PC-3 (cell line): ENCODE measurements at regions not wholly inside any gene's neighbourhood (a gene's known extent, or its start where the extent isn't known, plus 50 kb on each side); places are given as distances from the start of the nearest gene placed in this dataset.

Experiments used
- ATAC-seq: fragments of 200-7000 bp; cut with Tn5 transposase; 2 replicates; pipeline ENCODE4 v1.9.1; 2020; ENCODE audit warnings: mild to moderate bottlenecking, moderate library complexity
- BruUV-seq: library from RNA; stranded (reverse); fragments of 400-500 nt; replicated peaks from 2 replicates; lab custom pipeline; 2021; lab: Mats Ljungman, UMichigan
- CTCF ChIA-PET: fragments of 300-600 bp; sonication (Branson Sonifier 250); formaldehyde crosslinking; loops from one replicate; lab custom pipeline; 2022; ENCODE audit warnings: antibody characterized with exemption; lab: Charles Lee
- POLR2A ChIA-PET: fragments of 300-600 bp; sonication (Branson Sonifier 250); formaldehyde crosslinking; loops from one replicate; lab custom pipeline; 2022; ENCODE audit warnings: antibody characterized with exemption; ENCODE audit not compliant: unreplicated experiment; lab: Charles Lee
- DNase-seq: peaks from one replicate; pipeline ENCODE4 v3.0.0-alpha.2; 2015
- H2AFZ ChIP-seq: fragments of 300-600 bp; sonication (generic); 2 replicates; pipeline ENCODE4 v1.6.0; 2016; ENCODE audit warnings: antibody characterized with exemption, low read length
- H3F3A ChIP-seq: fragments of 300-600 bp; sonication (generic); one replicate; pipeline ENCODE4 v1.6.0; 2017; ENCODE audit warnings: antibody characterized with exemption, low read length, control low read depth, mild to moderate bottlenecking; ENCODE audit not compliant: unreplicated experiment
- H3K27ac ChIP-seq: fragments of 300-600 bp; sonication (generic); 2 replicates; pipeline ENCODE4 v1.5.1; 2016; ENCODE audit warnings: mild to moderate bottlenecking, low read length
- H3K27me3 ChIP-seq: fragments of 300-600 bp; sonication (generic); 2 replicates; pipeline ENCODE4 v1.6.1; 2016; ENCODE audit warnings: low read length, mixed read lengths
- H3K36me3 ChIP-seq: fragments of 300-600 bp; sonication (generic); 2 replicates; pipeline ENCODE4 v1.6.1; 2016; ENCODE audit warnings: low read depth, mixed run types, low read length, mixed read lengths
- H3K4me1 ChIP-seq: fragments of 300-600 bp; sonication (generic); 2 replicates; pipeline ENCODE4 v1.5.1; 2016; ENCODE audit warnings: low read length; ENCODE audit not compliant: insufficient read depth
- H3K4me2 ChIP-seq: fragments of 300-600 bp; sonication (generic); 2 replicates; pipeline ENCODE4 v1.6.0; 2016; ENCODE audit warnings: low read length
- H3K4me3 ChIP-seq: fragments of 300-600 bp; sonication (generic); 2 replicates; pipeline ENCODE4 v1.5.1; 2016; ENCODE audit warnings: mild to moderate bottlenecking, low read length, mixed read lengths
- H3K79me2 ChIP-seq: fragments of 300-600 bp; sonication (generic); 2 replicates; pipeline ENCODE4 v1.6.1; 2017; ENCODE audit warnings: low read length, mixed read lengths
- H3K9ac ChIP-seq: fragments of 300-600 bp; sonication (generic); 2 replicates; pipeline ENCODE4 v1.6.0; 2016; ENCODE audit warnings: mild to moderate bottlenecking, low read length
- H3K9me2 ChIP-seq: fragments of 300-600 bp; sonication (generic); replicated peaks from 2 replicates; pipeline ENCODE4 v1.6.1; 2016; ENCODE audit warnings: mixed run types, low read length, mixed read lengths
- H3K9me3 ChIP-seq: fragments of 300-600 bp; sonication (generic); 2 replicates; pipeline ENCODE4 v1.6.1; 2016; ENCODE audit warnings: low read length, mixed read lengths
- H4K20me1 ChIP-seq: fragments of 300-600 bp; sonication (generic); 2 replicates; pipeline ENCODE4 v1.6.1; 2016; ENCODE audit warnings: low read length, mixed read lengths
- EZH2 ChIP-seq: fragments of 300-600 bp; sonication (generic); IDR thresholded peaks from one replicate; pipeline ENCODE4 v1.6.1; 2017; ENCODE audit warnings: antibody characterized with exemption, mild to moderate bottlenecking, low read length; ENCODE audit not compliant: unreplicated experiment
- EZH2phosphoT487 ChIP-seq: fragments of 300-600 bp; sonication (generic); IDR thresholded peaks from 2 replicates; pipeline ENCODE4 v1.6.1; 2018; ENCODE audit warnings: mild to moderate bottlenecking, antibody characterized with exemption, low read length, borderline replicate concordance
- intact Hi-C: fragments of 100-400 bp; cut with micrococcal nuclease; formaldehyde crosslinking; loops from 2 replicates; pipeline ENCODE4 v1.9.0; 2023
- TF ChIP-seq, protein P1 (sequence below): fragments of 300-600 bp; sonication (generic); conservative IDR thresholded peaks from 2 replicates; pipeline ENCODE4 v1.5.1; 2017; ENCODE audit warnings: antibody characterized with exemption, low read depth, mild to moderate bottlenecking, low read length

- peaks cover 32% of the 10 kb centered on the region for H3K4me1 ChIP-seq
- ATAC-seq (no peak), DNase-seq (no peak)
- H4K20me1 ChIP-seq = no peaks in the 10 kb centered on the region
- H3K79me2 ChIP-seq = no peaks in the 10 kb centered on the region
- no TSS peak for BruUV-seq
- no peak overlapping the region for H2AFZ ChIP-seq
- intact Hi-C loops = no loop called here
- no peak overlapping the region for H3K27ac ChIP-seq
- H3K9ac ChIP-seq = no peak overlapping the region
- H3F3A ChIP-seq = no peaks in the 10 kb centered on the region
- H3K9me3 ChIP-seq = no peaks in the 10 kb centered on the region
- CTCF ChIA-PET = no interaction called here
- TF ChIP-seq EZH2phosphoT487 = no peak
- TF ChIP-seq, protein P1, sequence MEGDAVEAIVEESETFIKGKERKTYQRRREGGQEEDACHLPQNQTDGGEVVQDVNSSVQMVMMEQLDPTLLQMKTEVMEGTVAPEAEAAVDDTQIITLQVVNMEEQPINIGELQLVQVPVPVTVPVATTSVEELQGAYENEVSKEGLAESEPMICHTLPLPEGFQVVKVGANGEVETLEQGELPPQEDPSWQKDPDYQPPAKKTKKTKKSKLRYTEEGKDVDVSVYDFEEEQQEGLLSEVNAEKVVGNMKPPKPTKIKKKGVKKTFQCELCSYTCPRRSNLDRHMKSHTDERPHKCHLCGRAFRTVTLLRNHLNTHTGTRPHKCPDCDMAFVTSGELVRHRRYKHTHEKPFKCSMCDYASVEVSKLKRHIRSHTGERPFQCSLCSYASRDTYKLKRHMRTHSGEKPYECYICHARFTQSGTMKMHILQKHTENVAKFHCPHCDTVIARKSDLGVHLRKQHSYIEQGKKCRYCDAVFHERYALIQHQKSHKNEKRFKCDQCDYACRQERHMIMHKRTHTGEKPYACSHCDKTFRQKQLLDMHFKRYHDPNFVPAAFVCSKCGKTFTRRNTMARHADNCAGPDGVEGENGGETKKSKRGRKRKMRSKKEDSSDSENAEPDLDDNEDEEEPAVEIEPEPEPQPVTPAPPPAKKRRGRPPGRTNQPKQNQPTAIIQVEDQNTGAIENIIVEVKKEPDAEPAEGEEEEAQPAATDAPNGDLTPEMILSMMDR = no peak
- no peak for TF ChIP-seq EZH2
- H3K9me2 ChIP-seq = no peaks in the 10 kb centered on the region
- POLR2A ChIA-PET = interaction anchor here (0.7 kb wide), 1 partner anchor 117 kb away, joined by 4 read pairs; no protein-coding TSS in a partner anchor
- no peaks in the 10 kb centered on the region for H3K36me3 ChIP-seq
- no peak overlapping the region for H3K4me2 ChIP-seq
- no peak overlapping the region for H3K4me3 ChIP-seq
- no peaks in the 10 kb centered on the region for H3K27me3 ChIP-seq
Observed at GRCh38 chr20:19860737-19861136, 102.7 kb downstream of the RIN2 start.

DNA sequence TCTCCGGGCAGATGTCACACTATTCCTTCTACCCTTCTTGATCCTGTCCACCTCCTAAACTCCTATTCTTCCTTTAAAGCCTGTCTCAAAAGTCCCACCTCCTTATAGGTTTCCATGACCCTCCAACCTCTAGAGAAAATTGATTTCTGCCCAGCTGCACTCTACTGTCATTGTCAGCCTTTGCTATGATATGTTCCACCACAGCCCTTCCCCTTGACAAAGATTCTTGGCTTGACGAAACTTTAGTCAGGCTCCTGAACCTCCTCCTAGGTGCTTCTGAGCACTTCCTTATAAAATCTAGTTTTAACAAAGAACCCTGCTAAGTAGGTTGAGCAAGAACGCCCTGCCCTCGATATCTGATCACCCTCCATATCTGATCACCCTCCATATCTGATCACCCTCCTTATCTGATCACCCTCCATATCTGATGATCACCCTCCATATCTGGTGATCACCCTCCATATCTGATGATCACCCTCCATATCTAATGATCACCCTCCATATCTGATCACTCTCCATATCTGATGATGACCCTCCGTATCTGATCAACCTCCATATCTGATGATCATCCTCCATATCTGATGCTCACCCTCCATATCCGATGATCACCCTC lies 103.2 kb downstream of the RIN2 start:
- Histone ChIP-seq H3K27me3 (no peaks in the 10 kb centered on the region), H3K4me2 (no peak overlapping the region), H2AFZ (no peak overlapping the region), H3K79me2 (no peaks in the 10 kb centered on the region), H3K27ac (no peak overlapping the region), H3K9ac (no peak overlapping the region), H3K9me3 (no peaks in the 10 kb centered on the region), H3K36me3 (no peaks in the 10 kb centered on the region), H3K4me1 (peaks cover 35% of the 10 kb centered on the region), H4K20me1 (no peaks in the 10 kb centered on the region), H3K4me3 (no peak overlapping the region), H3K9me2 (no peaks in the 10 kb centered on the region), H3F3A (no peaks in the 10 kb centered on the region)
- ATAC-seq (no peak), DNase-seq (no peak)
- ChIA-PET CTCF (no interaction called here), POLR2A (no interaction called here)
- intact Hi-C loops = no loop called here
- BruUV-seq = no TSS peak
- TF ChIP-seq EZH2 (no peak), EZH2phosphoT487 (no peak)
- TF ChIP-seq, protein P1 = no peak

- TF ChIP-seq, protein P1 = no peak
- TF ChIP-seq EZH2 = no peak
- TF ChIP-seq EZH2phosphoT487 = no peak
- peak; percentile 64 for DNase-seq
- Histone ChIP-seq H3K27me3 (no peaks in the 10 kb centered on the region), H3K36me3 (no peaks in the 10 kb centered on the region), H3K9me2 (no peaks in the 10 kb centered on the region), H3K9ac (no peak overlapping the region), H4K20me1 (no peaks in the 10 kb centered on the region), H3K4me3 (no peak overlapping the region), H3K9me3 (no peaks in the 10 kb centered on the region), H3K27ac (peak overlapping the region; percentile 52), H3F3A (no peaks in the 10 kb centered on the region), H2AFZ (no peak overlapping the region), H3K4me1 (peaks cover 28% of the 10 kb centered on the region), H3K4me2 (peak overlapping the region; percentile 22; the same call in 1 of the 2 replicates), H3K79me2 (no peaks in the 10 kb centered on the region)
- intact Hi-C loops = loop anchor here (2.0 kb wide), 1 partner anchor 17 kb away; no protein-coding TSS in a partner anchor
- ChIA-PET CTCF (no interaction called here), POLR2A (no interaction called here)
- no TSS peak for BruUV-seq
- ATAC-seq = peak; percentile 82
Observed at GRCh38 chr20:19864130-19864529, 106.1 kb downstream of the RIN2 start.
